ENCODE measurements at regions not wholly inside any gene's neighbourhood (a gene's known extent, or its start where the extent isn't known, plus 50 kb on each side); places are given as distances from the start of the nearest gene placed in this dataset.

DNA sequence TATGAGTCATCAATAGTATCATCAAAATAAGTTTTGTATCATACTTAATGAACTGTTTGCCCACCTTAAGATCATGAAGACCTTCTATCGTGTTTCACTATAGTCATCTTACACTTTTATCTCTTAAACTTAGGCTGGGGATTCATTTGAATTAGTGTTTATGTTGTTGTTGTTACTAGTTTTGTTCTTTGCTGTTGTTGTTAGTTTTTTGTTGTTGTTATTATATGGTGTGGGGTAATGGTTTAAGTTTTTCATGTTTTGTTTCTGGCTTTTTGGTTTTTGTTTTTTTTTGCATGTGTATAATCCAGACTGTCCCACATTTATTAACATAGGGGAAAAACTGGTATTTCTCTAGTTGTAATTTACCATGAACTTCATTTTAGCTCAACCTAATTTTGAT lies 965.1 kb upstream of the MIR17HG start:
- DNase-seq (ENCODE audit: low read depth) = no peak
- H3K4me3 ChIP-seq (ENCODE audit: low read depth, low read length) = no peak overlapping the region
- TF ChIP-seq CTCF (conservative IDR thresholded peaks at IDR 0.05; ENCODE audit: low read depth, low read length) = no peak

DNA sequence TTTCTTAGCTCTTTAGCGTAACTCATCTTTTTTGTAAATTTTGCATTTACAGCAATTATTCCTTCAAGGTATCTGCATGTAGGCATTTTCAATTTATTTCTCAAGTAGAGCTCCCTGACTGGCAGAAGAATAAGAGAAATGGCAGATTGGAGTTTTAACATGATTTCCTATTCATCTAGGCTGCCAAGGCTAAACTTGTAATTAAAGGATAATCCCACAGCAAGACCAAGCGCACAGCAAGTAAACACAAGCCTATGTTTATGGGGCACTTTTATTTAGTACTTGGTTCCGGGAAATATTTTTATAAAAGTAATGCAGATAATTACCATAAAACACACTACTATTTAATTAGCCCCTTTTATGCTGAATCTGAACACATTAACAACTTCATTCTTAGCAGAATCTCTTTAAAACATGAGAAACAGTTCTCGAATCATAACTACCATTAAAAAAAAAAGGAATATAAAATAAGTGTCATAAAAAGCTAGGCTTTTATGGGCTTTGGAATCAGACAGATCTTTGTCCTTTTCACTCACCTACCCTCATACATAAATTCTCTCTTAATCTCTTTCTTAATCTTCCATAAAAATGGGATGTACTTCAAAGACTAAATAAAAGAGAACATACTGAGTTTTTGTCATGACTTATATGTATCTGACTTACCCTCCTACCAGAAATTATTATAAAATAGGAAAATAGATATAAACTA lies 961.6 kb upstream of the MIR17HG start:
- H3K4me3 ChIP-seq (ENCODE audit: low read depth, low read length) = no peak overlapping the region
- TF ChIP-seq CTCF (conservative IDR thresholded peaks at IDR 0.05; ENCODE audit: low read depth, low read length) = no peak
- DNase-seq (ENCODE audit: low read depth) = no peak

GRCh38 chr13:90388887-90389452 lies 958.5 kb upstream of the MIR17HG start:
- TF ChIP-seq CTCF (conservative IDR thresholded peaks at IDR 0.05; ENCODE audit: low read depth, low read length) = no peak
- no peak overlapping the region for H3K4me3 ChIP-seq (ENCODE audit: low read depth, low read length)
- DNase-seq (ENCODE audit: low read depth) = no peak

GRCh38 chr13:90389537-90389936 lies 958.0 kb upstream of the MIR17HG start:
- DNase-seq (ENCODE audit: low read depth) = no peak
- no peak for TF ChIP-seq CTCF (conservative IDR thresholded peaks at IDR 0.05; ENCODE audit: low read depth, low read length)
- no peak overlapping the region for H3K4me3 ChIP-seq (ENCODE audit: low read depth, low read length)

DNA sequence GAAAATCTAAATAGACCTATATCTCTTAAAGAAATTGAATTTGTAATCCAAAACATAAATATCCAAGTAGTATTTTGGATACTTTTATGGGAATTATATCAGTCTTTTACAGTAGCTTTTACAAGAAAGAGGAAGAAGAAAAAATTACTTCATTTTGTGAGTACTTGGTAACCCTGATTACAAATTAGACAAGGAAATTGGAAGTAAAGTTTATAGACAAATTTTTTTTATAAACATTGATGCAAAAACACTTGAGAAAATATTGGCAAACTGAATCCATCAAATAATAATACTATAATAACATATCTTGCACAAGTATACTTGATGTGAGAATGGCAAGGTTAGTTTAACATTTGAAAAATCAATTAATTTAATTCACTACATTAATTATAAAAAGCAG lies 954.1 kb upstream of the MIR17HG start:
- DNase-seq (ENCODE audit: low read depth) = no peak
- no peak for TF ChIP-seq CTCF (conservative IDR thresholded peaks at IDR 0.05; ENCODE audit: low read depth, low read length)
- H3K4me3 ChIP-seq (ENCODE audit: low read depth, low read length) = no peak overlapping the region

- no peak for TF ChIP-seq CTCF (conservative IDR thresholded peaks at IDR 0.05; ENCODE audit: low read depth, low read length)
- no peak overlapping the region for H3K4me3 ChIP-seq (ENCODE audit: low read depth, low read length)
- no peak for DNase-seq (ENCODE audit: low read depth)
These were observed 952.1 kb upstream of the MIR17HG start for GRCh38 chr13:90395348-90395747.

GRCh38 chr13:90395846-90396245 lies 951.6 kb upstream of the MIR17HG start:
- no peak overlapping the region for H3K4me3 ChIP-seq (ENCODE audit: low read depth, low read length)
- DNase-seq (ENCODE audit: low read depth) = no peak

More at GRCh38 chr13:90395846-90396245, 951.6 kb upstream of the MIR17HG start:
- no peak for TF ChIP-seq CTCF (conservative IDR thresholded peaks at IDR 0.05; ENCODE audit: low read depth, low read length)

Measured in epithelial cell of proximal tubule (primary cell).